NCI-H510A treated with DMSO at 0.1 percent for 48 hours (cell line): ENCODE measurements at regions not wholly inside any gene's neighbourhood (a gene's known extent, or its start where the extent isn't known, plus 50 kb on each side); places are given as distances from the start of the nearest gene placed in this dataset.
"Not testable (repeated sequence)": the region's sequence is repeated elsewhere in the genome, so short reads cannot be mapped to it uniquely, and the experiment has no call there.

Experiments
- DNase-seq: peaks from one replicate; lab custom pipeline; 2025; lab: John Stamatoyannopoulos, UW

GRCh38 chr14:51342226-51342625, 102.2 kb downstream of the TMX1 start:
- no peak for DNase-seq

- no peak for DNase-seq
Measured at GRCh38 chr14:51351997-51352396, 112.0 kb downstream of the TMX1 start.

- no peak for DNase-seq
Measured at GRCh38 chr14:51353901-51354300, 113.9 kb downstream of the TMX1 start.

- DNase-seq = no peak
Measured at GRCh38 chr14:51354846-51355245, 114.8 kb downstream of the TMX1 start.

- no peak for DNase-seq
Measured at GRCh38 chr14:51356381-51356780, 116.3 kb downstream of the TMX1 start.

- DNase-seq = no peak
Measured at GRCh38 chr14:51357250-51357649, 117.2 kb downstream of the TMX1 start.

GRCh38 chr14:51360592-51360991, 120.5 kb downstream of the TMX1 start:
- DNase-seq = no peak

GRCh38 chr14:51365241-51365965, 125.4 kb downstream of the TMX1 start:
- no peak for DNase-seq

GRCh38 chr14:51366460-51366859, 126.4 kb downstream of the TMX1 start:
- DNase-seq = not testable (repeated sequence)

GRCh38 chr14:51366866-51367599, 127.0 kb downstream of the TMX1 start:
- peak; percentile 36 for DNase-seq

- no peak for DNase-seq
Measured at GRCh38 chr14:51367600-51367931, 127.5 kb downstream of the TMX1 start.

GRCh38 chr14:51368721-51369163, 128.7 kb downstream of the TMX1 start:
- no peak for DNase-seq

- no peak for DNase-seq
Measured at GRCh38 chr14:51369814-51370213, 129.8 kb downstream of the TMX1 start.

GRCh38 chr14:51370758-51371386, 130.8 kb downstream of the TMX1 start:
- no peak for DNase-seq

GRCh38 chr14:51377186-51377585, 137.1 kb downstream of the TMX1 start:
- not testable (repeated sequence) for DNase-seq

- DNase-seq = no peak
Measured at GRCh38 chr14:51382506-51382905, 142.5 kb downstream of the TMX1 start.

- no peak for DNase-seq
Measured at GRCh38 chr14:51386411-51386810, 146.4 kb downstream of the TMX1 start.

GRCh38 chr14:51386983-51387735, 147.1 kb downstream of the TMX1 start:
- DNase-seq = no peak

- no peak for DNase-seq
Measured at GRCh38 chr14:51392416-51392815, 152.4 kb downstream of the TMX1 start.

GRCh38 chr14:51394384-51394783, 154.3 kb downstream of the TMX1 start:
- DNase-seq = no peak

GRCh38 chr14:51394804-51395203, 154.8 kb downstream of the TMX1 start:
- peak; percentile 17 for DNase-seq

- DNase-seq = no peak
Measured at GRCh38 chr14:51395361-51395849, 155.4 kb downstream of the TMX1 start.
